ENCODE measurements at regions not wholly inside any gene's neighbourhood (a gene's known extent, or its start where the extent isn't known, plus 50 kb on each side); places are given as distances from the start of the nearest gene placed in this dataset.
"Not testable (repeated sequence)": the region's sequence is repeated elsewhere in the genome, so short reads cannot be mapped to it uniquely, and the experiment has no call there.

DNA sequence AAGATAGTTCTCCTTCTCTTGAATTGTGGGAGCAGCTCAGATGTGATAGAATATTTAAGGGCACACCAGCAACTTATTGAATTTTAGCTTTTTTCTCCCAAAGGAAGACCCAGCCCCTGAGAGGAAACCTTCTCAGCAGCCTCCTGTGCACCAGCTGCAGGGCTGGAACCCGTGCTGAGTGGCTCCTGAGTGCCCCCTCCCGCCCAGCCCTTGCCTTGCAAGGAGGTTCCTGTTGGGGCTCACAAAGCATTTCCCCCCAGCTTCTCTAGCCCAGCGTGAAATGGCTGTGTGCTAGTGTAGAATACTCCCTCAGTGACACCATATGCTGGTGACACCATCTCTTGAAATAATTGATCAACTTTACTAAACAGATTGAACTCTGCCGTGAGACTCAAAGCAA is 1180.1 kb downstream of the TMEM121 start:
- not testable (repeated sequence) for H3K4me1 ChIP-seq (ENCODE audit: control insufficient read depth, low read depth, low read length); H3K9ac ChIP-seq (ENCODE audit: low read length); H3K27me3 ChIP-seq (ENCODE audit: control insufficient read depth, insufficient read depth, low read length); H3K27ac ChIP-seq (ENCODE audit: low read length); H3K4me3 ChIP-seq (ENCODE audit: low read length); H3K9me3 ChIP-seq (ENCODE audit: control insufficient read depth, low read depth, low read length); H3K36me3 ChIP-seq (ENCODE audit: control insufficient read depth, low read depth, low read length)

- not testable (repeated sequence) for H3K36me3 ChIP-seq (ENCODE audit: control insufficient read depth, low read depth, low read length); H3K9me3 ChIP-seq (ENCODE audit: control insufficient read depth, low read depth, low read length); H3K27me3 ChIP-seq (ENCODE audit: control insufficient read depth, insufficient read depth, low read length); H3K9ac ChIP-seq (ENCODE audit: low read length); H3K4me1 ChIP-seq (ENCODE audit: control insufficient read depth, low read depth, low read length); H3K4me3 ChIP-seq (ENCODE audit: low read length); H3K27ac ChIP-seq (ENCODE audit: low read length)
These were observed 1183.8 kb downstream of the TMEM121 start for GRCh38 chr14:106710187-106710586.

GRCh38 chr14:106712513-106712912 is 1186.1 kb downstream of the TMEM121 start:
- H3K36me3 ChIP-seq (ENCODE audit: control insufficient read depth, low read depth, low read length); H3K27ac ChIP-seq (ENCODE audit: low read length); H3K9me3 ChIP-seq (ENCODE audit: control insufficient read depth, low read depth, low read length); H3K4me1 ChIP-seq (ENCODE audit: control insufficient read depth, low read depth, low read length); H3K9ac ChIP-seq (ENCODE audit: low read length); H3K27me3 ChIP-seq (ENCODE audit: control insufficient read depth, insufficient read depth, low read length); H3K4me3 ChIP-seq (ENCODE audit: low read length): not testable (repeated sequence)

DNA sequence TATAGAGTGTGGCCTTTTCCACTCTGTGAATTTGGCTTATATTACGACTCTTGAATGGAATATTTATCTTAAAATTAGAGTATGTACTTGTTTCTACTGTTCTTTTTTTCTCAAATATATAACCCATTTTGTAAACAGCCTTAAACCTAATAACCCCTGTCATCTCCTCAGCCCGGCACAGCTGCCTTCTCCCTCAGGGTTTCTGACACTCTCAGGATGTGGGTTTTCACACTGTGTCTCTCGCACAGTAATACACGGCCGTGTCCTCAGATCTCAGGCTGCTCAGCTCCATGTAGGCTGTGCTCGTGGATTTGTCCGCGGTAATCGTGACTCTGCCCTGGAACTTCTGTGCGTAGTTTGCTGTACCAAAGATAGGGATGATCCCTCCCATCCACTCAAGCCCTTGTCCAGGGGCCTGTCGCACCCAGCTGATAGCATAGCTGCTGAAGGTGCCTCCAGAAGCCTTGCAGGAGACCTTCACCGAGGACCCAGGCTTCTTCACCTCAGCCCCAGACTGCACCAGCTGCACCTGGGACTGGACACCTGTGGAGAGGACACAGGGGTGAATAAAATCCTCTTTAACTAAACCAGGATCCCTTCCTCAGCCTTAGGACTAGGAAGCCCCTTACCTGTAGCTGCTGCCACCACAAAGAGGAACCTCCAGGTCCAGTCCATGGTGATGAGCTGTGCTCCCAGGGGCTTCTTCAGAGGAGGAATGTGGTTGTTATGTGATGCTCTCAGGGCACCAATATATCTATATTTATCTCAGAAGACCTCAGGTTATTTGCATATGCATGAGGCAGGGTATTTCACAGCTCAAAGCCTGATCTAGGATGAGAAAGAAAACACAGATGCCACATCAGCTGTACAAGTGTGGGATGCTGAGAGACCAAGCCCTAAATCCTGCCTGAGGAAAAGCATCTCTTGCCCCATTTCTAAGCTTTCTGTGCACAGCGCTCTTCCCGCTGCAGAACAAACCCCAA is 1188.4 kb downstream of the TMEM121 start:
- not testable (repeated sequence) for H3K27ac ChIP-seq (ENCODE audit: low read length); H3K4me3 ChIP-seq (ENCODE audit: low read length); H3K4me1 ChIP-seq (ENCODE audit: control insufficient read depth, low read depth, low read length); H3K9me3 ChIP-seq (ENCODE audit: control insufficient read depth, low read depth, low read length); H3K27me3 ChIP-seq (ENCODE audit: control insufficient read depth, insufficient read depth, low read length); H3K9ac ChIP-seq (ENCODE audit: low read length); H3K36me3 ChIP-seq (ENCODE audit: control insufficient read depth, low read depth, low read length)

DNA sequence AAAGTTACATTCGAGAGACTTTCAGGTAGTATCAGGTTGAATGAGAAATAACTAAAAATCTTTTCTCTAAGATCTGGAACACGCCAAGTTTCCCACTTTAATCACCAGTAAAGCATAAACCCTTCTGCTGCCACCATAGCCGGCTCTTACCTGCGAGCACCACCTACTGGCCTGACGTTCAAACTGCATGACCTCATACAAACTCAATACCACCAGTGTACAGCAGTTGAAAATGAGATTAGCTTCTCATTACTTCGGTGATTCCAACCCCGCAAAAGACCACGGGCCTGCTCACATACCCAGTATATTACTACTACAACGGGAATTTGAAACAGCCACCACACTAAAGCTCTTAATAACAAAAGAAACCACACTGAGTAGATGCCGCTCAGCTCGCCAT is 1191.2 kb downstream of the TMEM121 start:
- not testable (repeated sequence) for H3K9me3 ChIP-seq (ENCODE audit: control insufficient read depth, low read depth, low read length); H3K27me3 ChIP-seq (ENCODE audit: control insufficient read depth, insufficient read depth, low read length); H3K4me3 ChIP-seq (ENCODE audit: low read length); H3K36me3 ChIP-seq (ENCODE audit: control insufficient read depth, low read depth, low read length); H3K4me1 ChIP-seq (ENCODE audit: control insufficient read depth, low read depth, low read length); H3K27ac ChIP-seq (ENCODE audit: low read length); H3K9ac ChIP-seq (ENCODE audit: low read length)

DNA sequence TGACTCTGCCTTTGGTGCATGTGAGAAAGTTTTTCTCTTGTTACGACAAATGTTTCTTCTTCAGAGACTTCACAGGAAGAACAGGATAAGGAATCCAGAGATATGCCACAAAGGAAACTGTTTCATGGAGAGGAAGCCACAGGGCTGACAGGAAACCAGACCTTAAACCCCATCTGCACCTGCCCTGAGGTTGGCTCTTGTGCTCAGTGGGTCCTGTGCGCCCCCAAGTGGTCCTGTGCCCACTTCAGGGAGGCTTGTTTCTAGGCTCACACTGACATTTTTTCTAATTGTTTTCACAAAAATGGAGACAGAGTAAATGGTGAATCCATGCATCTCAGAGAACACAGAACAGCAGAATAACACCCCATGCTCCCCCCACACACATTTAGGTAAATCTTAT is 1193.5 kb downstream of the TMEM121 start:
- H3K4me3 ChIP-seq (ENCODE audit: low read length); H3K9ac ChIP-seq (ENCODE audit: low read length); H3K27ac ChIP-seq (ENCODE audit: low read length); H3K27me3 ChIP-seq (ENCODE audit: control insufficient read depth, insufficient read depth, low read length); H3K4me1 ChIP-seq (ENCODE audit: control insufficient read depth, low read depth, low read length); H3K9me3 ChIP-seq (ENCODE audit: control insufficient read depth, low read depth, low read length); H3K36me3 ChIP-seq (ENCODE audit: control insufficient read depth, low read depth, low read length): not testable (repeated sequence)

GRCh38 chr14:106721926-106722325 is 1195.5 kb downstream of the TMEM121 start:
- not testable (repeated sequence) for H3K4me1 ChIP-seq (ENCODE audit: control insufficient read depth, low read depth, low read length); H3K9ac ChIP-seq (ENCODE audit: low read length); H3K36me3 ChIP-seq (ENCODE audit: control insufficient read depth, low read depth, low read length); H3K27me3 ChIP-seq (ENCODE audit: control insufficient read depth, insufficient read depth, low read length); H3K27ac ChIP-seq (ENCODE audit: low read length); H3K4me3 ChIP-seq (ENCODE audit: low read length); H3K9me3 ChIP-seq (ENCODE audit: control insufficient read depth, low read depth, low read length)

GRCh38 chr14:106722813-106723687 is 1196.7 kb downstream of the TMEM121 start:
- H3K36me3 ChIP-seq (ENCODE audit: control insufficient read depth, low read depth, low read length); H3K9me3 ChIP-seq (ENCODE audit: control insufficient read depth, low read depth, low read length); H3K4me3 ChIP-seq (ENCODE audit: low read length); H3K4me1 ChIP-seq (ENCODE audit: control insufficient read depth, low read depth, low read length); H3K27me3 ChIP-seq (ENCODE audit: control insufficient read depth, insufficient read depth, low read length); H3K9ac ChIP-seq (ENCODE audit: low read length); H3K27ac ChIP-seq (ENCODE audit: low read length): not testable (repeated sequence)

- H3K9me3 ChIP-seq (ENCODE audit: control insufficient read depth, low read depth, low read length); H3K27ac ChIP-seq (ENCODE audit: low read length); H3K36me3 ChIP-seq (ENCODE audit: control insufficient read depth, low read depth, low read length); H3K4me1 ChIP-seq (ENCODE audit: control insufficient read depth, low read depth, low read length); H3K27me3 ChIP-seq (ENCODE audit: control insufficient read depth, insufficient read depth, low read length); H3K4me3 ChIP-seq (ENCODE audit: low read length); H3K9ac ChIP-seq (ENCODE audit: low read length): not testable (repeated sequence)
These were observed 1201.6 kb downstream of the TMEM121 start for GRCh38 chr14:106727962-106728361.

DNA sequence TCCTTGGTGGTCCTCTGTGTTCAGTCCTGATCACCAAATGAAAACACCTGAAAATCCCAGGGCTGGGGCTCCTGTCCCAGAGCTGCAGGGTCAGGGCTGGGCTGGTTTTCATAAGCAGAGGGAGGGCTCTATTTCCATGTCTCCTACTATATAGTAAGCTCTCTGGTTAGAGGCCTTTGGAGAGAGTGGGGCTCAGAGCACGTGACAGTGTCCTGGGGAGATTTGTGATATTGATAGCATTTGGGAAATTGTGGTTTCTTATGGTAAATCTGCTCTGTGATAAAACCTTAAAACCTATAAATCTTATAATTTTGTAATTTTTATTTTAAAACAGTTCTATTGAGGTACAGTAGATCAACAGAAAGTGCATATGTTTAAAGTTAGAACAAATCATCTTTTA is 1202.2 kb downstream of the TMEM121 start:
- no peak overlapping the region for H3K9ac ChIP-seq (ENCODE audit: low read length)
- H3K4me3 ChIP-seq (ENCODE audit: low read length), result no peak overlapping the region
- H3K9me3 ChIP-seq (ENCODE audit: control insufficient read depth, low read depth, low read length), result no peaks in the 10 kb centered on the region
- no peaks in the 10 kb centered on the region for H3K27me3 ChIP-seq (ENCODE audit: control insufficient read depth, insufficient read depth, low read length)
- no peaks in the 10 kb centered on the region for H3K36me3 ChIP-seq (ENCODE audit: control insufficient read depth, low read depth, low read length)
- no peak overlapping the region for H3K27ac ChIP-seq (ENCODE audit: low read length)
- no peaks in the 10 kb centered on the region for H3K4me1 ChIP-seq (ENCODE audit: control insufficient read depth, low read depth, low read length)

GRCh38 chr14:106729551-106729950 is 1203.2 kb downstream of the TMEM121 start:
- no peaks in the 10 kb centered on the region for H3K36me3 ChIP-seq (ENCODE audit: control insufficient read depth, low read depth, low read length)
- no peaks in the 10 kb centered on the region for H3K9me3 ChIP-seq (ENCODE audit: control insufficient read depth, low read depth, low read length)
- no peak overlapping the region for H3K27ac ChIP-seq (ENCODE audit: low read length)
- no peaks in the 10 kb centered on the region for H3K4me1 ChIP-seq (ENCODE audit: control insufficient read depth, low read depth, low read length)
- no peak overlapping the region for H3K4me3 ChIP-seq (ENCODE audit: low read length)
- no peak overlapping the region for H3K9ac ChIP-seq (ENCODE audit: low read length)
- no peaks in the 10 kb centered on the region for H3K27me3 ChIP-seq (ENCODE audit: control insufficient read depth, insufficient read depth, low read length)
